HG03571 (cell line): ENCODE measurements at regions not wholly inside any gene's neighbourhood (a gene's known extent, or its start where the extent isn't known, plus 50 kb on each side); places are given as distances from the start of the nearest gene placed in this dataset.

Source experiments
- ATAC-seq: cut with Tn5 transposase; IDR thresholded peaks from one replicate; pipeline ENCODE4 v1.9.1; 2021; ENCODE audit not compliant: unreplicated experiment

DNA sequence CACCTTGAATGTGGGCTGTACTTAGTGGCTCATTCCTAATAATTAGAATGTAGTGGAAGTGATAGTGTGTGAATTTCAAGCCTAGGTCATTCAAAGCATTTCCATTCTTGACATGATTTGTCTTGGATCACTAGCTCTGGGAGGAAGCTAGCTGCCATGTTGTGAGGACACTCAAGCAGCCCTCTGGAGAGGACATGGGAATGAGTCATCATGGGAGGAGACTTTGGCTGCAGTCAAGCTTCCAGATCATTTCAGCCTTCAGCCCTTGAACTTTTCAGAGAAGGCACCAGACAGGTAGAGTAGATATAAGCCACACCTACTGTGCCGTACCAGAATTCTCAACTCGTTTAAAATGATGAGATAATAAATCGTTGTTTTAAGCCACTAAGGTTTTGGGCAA lies 506.9 kb downstream of the ZNF608 start:
- ATAC-seq, result no peak

DNA sequence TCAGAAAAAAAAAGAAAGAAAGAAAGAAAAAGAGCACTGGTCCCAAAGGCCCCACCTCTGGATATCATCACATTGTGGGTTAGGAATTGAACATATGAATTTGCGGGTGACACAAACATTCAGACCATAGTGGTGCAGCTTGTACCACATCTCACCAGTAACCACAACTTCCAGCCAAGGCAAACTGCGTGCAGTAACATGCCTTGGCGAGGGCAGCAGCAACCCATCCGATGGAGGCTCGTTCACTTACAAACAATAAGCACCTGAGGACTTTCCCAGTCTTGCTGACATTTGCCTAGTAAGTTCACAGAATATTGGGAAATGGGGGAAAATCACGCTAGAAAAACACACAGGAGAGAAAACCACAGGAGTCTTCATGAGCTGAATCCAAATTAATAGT lies 508.1 kb downstream of the ZNF608 start:
- ATAC-seq, result no peak

DNA sequence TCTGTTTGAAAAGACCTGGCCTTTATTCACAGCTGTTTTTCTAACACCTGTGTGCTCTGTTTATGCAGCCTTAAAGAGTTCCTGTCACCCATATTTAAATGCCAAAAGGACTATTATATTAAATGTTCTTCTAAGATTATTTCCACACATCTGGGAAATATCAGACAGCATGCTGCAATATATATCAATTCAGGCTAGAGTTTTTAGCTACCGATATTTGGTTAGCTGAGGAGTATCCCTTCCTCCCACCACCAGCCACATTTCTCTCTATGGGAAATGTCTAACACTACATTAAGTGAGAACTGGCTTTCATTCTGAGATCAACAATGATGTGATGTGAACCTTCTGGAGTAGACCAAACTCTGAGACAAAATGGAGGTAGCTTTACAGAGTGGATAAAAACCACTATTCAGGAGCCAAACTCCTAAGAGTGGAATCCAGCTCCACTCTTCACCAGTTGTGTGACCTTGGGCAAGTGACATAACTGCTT lies 509.2 kb downstream of the ZNF608 start:
- no peak for ATAC-seq

DNA sequence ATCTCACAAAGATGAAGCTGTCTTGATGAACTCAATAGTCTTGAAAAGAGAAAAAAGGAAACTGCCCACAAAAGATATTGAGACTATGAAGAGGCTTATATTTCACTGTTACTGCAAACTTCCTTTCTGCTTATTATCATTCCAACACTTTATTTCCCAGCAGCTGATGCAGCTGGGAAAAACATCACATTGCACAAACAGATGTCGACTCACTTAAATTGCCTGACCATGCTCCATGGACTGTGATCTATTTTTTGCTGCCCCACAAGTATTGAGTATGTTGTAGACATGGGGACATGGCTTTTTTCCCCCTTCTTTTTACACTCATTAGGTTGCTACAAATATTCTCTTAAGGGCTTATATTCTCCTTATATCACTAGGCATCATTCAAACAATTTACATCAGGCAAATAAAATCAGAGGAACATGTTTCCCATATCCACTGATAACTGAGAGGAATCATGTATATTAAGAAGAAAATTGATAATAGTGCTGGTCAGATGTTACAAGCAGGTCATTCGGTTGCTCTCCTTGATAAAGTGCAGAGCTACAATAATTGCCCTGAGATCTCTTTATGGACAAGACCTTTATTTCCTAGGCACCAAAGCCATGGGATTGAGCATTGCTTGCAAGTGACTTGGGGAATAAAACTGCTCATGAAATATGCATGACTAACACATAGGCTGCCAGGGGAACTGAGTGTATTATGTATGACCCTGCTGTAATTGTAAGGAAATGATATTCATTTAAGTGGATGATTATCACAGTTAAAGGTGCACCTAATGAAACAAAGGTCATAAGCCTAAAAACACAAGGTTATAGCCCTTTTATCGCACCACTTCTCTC lies 509.9 kb downstream of the ZNF608 start:
- ATAC-seq, result no peak

DNA sequence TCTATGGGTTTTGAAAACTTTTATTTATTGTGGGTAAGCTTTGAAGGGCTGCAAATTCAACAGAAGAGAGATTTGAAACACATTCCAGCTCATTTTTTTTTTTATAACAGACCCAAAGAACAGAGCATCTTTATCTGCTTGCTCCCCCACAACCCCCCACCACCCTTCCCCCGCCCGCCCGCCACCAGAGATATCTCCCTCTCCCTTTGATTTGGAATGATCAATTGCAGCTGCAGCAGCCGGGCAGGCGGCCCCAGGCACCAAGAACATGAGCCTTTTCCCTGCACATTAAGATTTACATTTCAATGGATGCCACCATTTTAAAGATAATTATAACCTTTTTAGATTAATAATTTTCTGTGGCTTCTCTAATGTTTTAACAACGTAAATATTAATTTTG lies 510.9 kb downstream of the ZNF608 start:
- ATAC-seq, result no peak

GRCh38 chr5:124234770-124235562 lies 511.5 kb downstream of the ZNF608 start:
- ATAC-seq, result no peak

GRCh38 chr5:124234022-124234769 lies 512.2 kb downstream of the ZNF608 start:
- no peak for ATAC-seq

- ATAC-seq, result no peak
Measured at GRCh38 chr5:124232515-124232914, 513.9 kb downstream of the ZNF608 start.

GRCh38 chr5:124231802-124232201 lies 514.6 kb downstream of the ZNF608 start:
- no peak for ATAC-seq

- no peak for ATAC-seq
Measured at GRCh38 chr5:124231230-124231629, 515.2 kb downstream of the ZNF608 start.

GRCh38 chr5:124230456-124230855 lies 516.0 kb downstream of the ZNF608 start:
- ATAC-seq, result no peak

DNA sequence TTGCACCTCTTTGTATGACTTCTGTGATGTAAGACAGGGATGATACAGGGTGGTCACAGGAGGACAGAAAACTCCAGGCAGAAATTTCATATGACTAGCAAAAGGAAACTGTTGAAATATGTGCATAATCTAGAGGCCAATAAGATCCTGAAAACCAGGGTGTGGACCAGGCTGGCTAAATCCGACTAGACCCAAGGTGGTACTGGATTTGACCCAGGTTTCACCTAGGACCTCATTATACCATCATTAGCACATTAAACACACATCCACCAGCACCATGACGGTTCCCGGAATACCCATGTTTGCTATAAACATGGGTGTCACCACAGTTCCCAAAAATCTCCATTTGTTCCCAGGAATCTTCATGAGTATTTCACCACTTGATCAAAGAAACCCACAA lies 517.1 kb downstream of the ZNF608 start:
- ATAC-seq, result no peak

GRCh38 chr5:124227914-124228313 lies 518.5 kb downstream of the ZNF608 start:
- no peak for ATAC-seq

GRCh38 chr5:124220418-124220817 lies 526.0 kb downstream of the ZNF608 start:
- ATAC-seq, result no peak

- no peak for ATAC-seq
Measured at GRCh38 chr5:124212934-124213333, 533.5 kb downstream of the ZNF608 start.

DNA sequence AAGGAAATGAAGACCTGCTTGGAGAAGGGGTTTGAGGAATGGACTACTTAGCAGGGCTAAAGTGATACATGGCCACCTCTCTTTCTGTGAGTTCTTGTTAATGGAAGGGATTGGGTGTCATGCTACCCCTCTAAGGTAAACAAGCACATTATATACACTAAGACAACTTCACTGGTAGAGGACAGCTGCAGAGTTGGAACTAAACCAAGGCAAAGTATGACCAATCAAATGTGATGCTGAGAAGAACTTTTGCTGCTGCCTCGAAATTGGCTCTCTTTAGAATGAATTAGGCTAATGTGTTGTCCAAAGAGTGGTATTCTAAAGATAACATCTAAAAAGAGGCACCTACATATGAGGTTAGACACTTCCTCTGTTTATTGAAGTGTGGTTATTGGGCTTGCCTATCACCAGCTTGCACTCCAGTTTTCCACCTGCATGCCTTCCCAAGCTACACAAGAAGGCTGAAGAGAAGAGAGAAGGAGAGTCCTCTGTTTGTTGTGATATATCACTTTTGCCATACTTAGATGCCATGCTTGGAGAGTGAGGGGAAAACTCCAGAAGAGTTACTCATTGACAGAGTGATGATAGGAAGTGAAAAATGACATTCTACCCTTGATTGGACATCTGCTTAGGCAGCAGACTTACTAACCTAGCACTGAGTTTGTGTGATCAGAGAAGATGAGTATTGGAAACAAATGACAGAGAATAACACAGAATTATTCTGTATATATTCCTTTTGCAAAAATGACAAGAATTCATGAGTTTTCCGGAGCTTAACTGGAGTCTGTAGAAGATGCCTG lies 536.1 kb downstream of the ZNF608 start:
- ATAC-seq, result peak; percentile 65

- ATAC-seq, result no peak
Measured at GRCh38 chr5:124207118-124207517, 539.3 kb downstream of the ZNF608 start.

DNA sequence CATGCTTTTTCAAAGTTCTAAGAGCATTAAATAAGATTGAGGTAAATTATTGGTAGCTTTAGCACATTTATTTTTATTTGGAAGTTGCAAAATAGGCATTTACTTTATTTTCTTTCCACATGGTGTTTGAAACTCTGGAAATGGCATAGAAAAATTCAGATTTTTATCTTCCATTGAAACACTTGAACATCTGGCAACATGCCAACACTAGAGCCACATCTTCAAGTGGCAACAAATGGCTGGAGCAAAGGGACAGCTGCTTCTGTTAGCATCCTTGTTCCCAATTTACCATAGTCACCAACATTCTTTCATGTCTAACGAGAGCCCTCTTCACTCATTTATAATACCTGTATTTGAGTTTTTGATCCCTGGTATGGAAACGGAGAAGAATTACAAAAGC lies 539.9 kb downstream of the ZNF608 start:
- ATAC-seq, result no peak

GRCh38 chr5:124203303-124203702 lies 543.1 kb downstream of the ZNF608 start:
- no peak for ATAC-seq

DNA sequence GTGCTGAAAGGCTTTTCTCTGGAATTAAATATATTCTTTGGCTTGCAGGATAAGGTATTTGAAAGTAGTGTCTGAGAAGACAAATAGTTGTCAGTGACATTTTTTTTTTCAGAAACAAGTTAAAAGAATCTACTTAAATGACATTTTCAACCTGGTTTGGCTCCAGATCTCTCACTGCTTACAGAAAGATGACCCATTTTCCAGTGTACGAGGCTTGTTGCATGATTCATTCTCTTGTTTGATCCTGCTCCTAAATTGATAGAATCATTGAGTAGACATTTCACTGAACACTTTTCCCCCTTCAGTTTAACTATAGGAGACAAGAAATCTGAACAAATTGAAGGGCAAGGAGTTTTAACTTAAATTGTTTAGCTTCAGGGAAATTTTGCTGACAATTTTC lies 546.1 kb downstream of the ZNF608 start:
- ATAC-seq, result no peak

DNA sequence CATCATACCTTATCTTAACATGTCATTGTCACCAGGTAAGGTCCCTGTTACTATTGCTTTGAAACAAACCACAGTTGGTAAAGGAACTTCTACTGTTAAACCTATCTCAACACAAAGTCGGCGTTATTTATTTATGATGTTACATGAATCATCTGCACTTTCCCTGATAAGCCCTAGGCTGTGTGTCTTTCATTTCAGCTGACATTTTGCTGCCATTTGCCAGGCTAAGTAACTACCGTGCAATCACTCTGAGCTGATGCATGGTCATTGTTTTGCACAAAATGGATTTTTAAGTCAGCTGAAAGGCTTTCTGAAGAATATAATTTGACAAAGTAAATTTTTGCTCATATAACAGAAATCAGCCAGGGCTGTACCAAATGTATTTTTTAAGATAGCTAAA lies 546.5 kb downstream of the ZNF608 start:
- no peak for ATAC-seq
